Astrocyte (in vitro differentiated cells and primary cell): ENCODE measurements at regions not wholly inside any gene's neighbourhood (a gene's known extent, or its start where the extent isn't known, plus 50 kb on each side); places are given as distances from the start of the nearest gene placed in this dataset.

Source experiments
- DNase-seq: peaks from one replicate; pipeline ENCODE4 v3.0.0-alpha.2; 2010; ENCODE audit warnings: low read depth
- FAIRE-seq: peaks from 2 replicates; lab custom pipeline; 2011; peaks lifted over from hg19 to GRCh38; lab: Jason Lieb, UNC
- H2AFZ ChIP-seq: 2 replicates; pipeline ENCODE4 v1.6.0; 2012; ENCODE audit warnings: low read depth, low read length, inconsistent platforms
- H3K27ac ChIP-seq: 2 replicates; pipeline ENCODE4 v1.5.1; 2011; ENCODE audit warnings: low read depth, low read length, inconsistent platforms
- H3K27me3 ChIP-seq: 2 replicates; pipeline ENCODE4 v1.6.0; 2011; ENCODE audit warnings: low read length, inconsistent platforms; ENCODE audit not compliant: insufficient read depth
- H3K36me3 ChIP-seq: 2 replicates; pipeline ENCODE4 v1.5.1; 2011; ENCODE audit warnings: low read length, inconsistent platforms; ENCODE audit not compliant: insufficient read depth
- H3K4me1 ChIP-seq: 2 replicates; pipeline ENCODE4 v1.5.1; 2011; ENCODE audit warnings: low read length, inconsistent platforms; ENCODE audit not compliant: insufficient read depth
- H3K4me2 ChIP-seq: 2 replicates; pipeline ENCODE4 v1.6.0; 2012; ENCODE audit warnings: low read length, inconsistent platforms
- H3K4me3 ChIP-seq: 2 replicates; pipeline ENCODE4 v1.5.1; 2011; ENCODE audit warnings: low read depth, mild to moderate bottlenecking, low read length, inconsistent platforms; ENCODE audit not compliant: insufficient read depth
- H3K79me2 ChIP-seq: 2 replicates; pipeline ENCODE4 v1.6.0; 2012; ENCODE audit warnings: mild to moderate bottlenecking, low read length, inconsistent platforms; ENCODE audit not compliant: insufficient read depth
- H3K9ac ChIP-seq: 2 replicates; pipeline ENCODE4 v1.6.0; 2012; ENCODE audit warnings: mild to moderate bottlenecking, low read length, inconsistent platforms
- H3K9me3 ChIP-seq: 2 replicates; pipeline ENCODE4 v1.5.1; 2012; ENCODE audit warnings: low read depth, mild to moderate bottlenecking, low read length, inconsistent platforms; ENCODE audit not compliant: insufficient read depth
- H4K20me1 ChIP-seq: 2 replicates; pipeline ENCODE4 v1.6.0; 2012; ENCODE audit warnings: low read length, inconsistent platforms; ENCODE audit not compliant: insufficient read depth
- H3K27ac Mint-ChIP-seq: one replicate; pipeline ENCODE4 v1.8.0; 2021; ENCODE audit warnings: mild to moderate bottlenecking, mixed read lengths; ENCODE audit not compliant: unreplicated experiment
- H3K27me3 Mint-ChIP-seq: one replicate; pipeline ENCODE4 v1.8.0; 2021; ENCODE audit warnings: low read depth, mixed read lengths; ENCODE audit not compliant: unreplicated experiment
- H3K36me3 Mint-ChIP-seq: one replicate; pipeline ENCODE4 v1.8.0; 2021; ENCODE audit warnings: low read depth, mixed read lengths; ENCODE audit not compliant: unreplicated experiment
- H3K4me1 Mint-ChIP-seq: one replicate; pipeline ENCODE4 v1.8.0; 2021; ENCODE audit warnings: low read depth, mixed read lengths; ENCODE audit not compliant: unreplicated experiment
- H3K4me3 Mint-ChIP-seq: one replicate; pipeline ENCODE4 v1.8.0; 2021; ENCODE audit warnings: mild to moderate bottlenecking, moderate library complexity, mixed read lengths; ENCODE audit not compliant: unreplicated experiment
- H3K9me3 Mint-ChIP-seq: one replicate; pipeline ENCODE4 v1.8.0; 2021; ENCODE audit warnings: mild to moderate bottlenecking, mixed read lengths; ENCODE audit not compliant: unreplicated experiment
- CTCF ChIP-seq: IDR thresholded peaks from 2 replicates; pipeline ENCODE4 v1.5.1; 2011; ENCODE audit warnings: low read depth, mild to moderate bottlenecking, inconsistent platforms, low read length, moderate library complexity; ENCODE audit not compliant: insufficient read depth
- EZH2 ChIP-seq: IDR thresholded peaks from 2 replicates; pipeline ENCODE4 v1.6.1; 2012; ENCODE audit warnings: mild to moderate bottlenecking, low read length, inconsistent platforms; ENCODE audit not compliant: insufficient read depth

GRCh38 chr2:59378127-59378526, 1137.0 kb upstream of the FANCL start:
- Histone ChIP-seq H3K79me2 (no peaks in the 10 kb centered on the region), H2AFZ (no peak overlapping the region), H3K27ac (no peak overlapping the region), H3K9me3 (peaks cover 9% of the 10 kb centered on the region), H3K27me3 (no peaks in the 10 kb centered on the region), H3K4me3 (no peak overlapping the region), H4K20me1 (no peaks in the 10 kb centered on the region), H3K36me3 (no peaks in the 10 kb centered on the region), H3K9ac (no peak overlapping the region), H3K4me1 (no peaks in the 10 kb centered on the region), H3K4me2 (no peak overlapping the region)
- Mint-ChIP-seq H3K36me3 (no peaks in the 10 kb centered on the region), H3K9me3 (peaks cover 12% of the 10 kb centered on the region), H3K4me1 (no peaks in the 10 kb centered on the region), H3K27ac (no peak overlapping the region), H3K27me3 (no peaks in the 10 kb centered on the region), H3K4me3 (no peak overlapping the region)
- TF ChIP-seq EZH2: no peak
- no peak for TF ChIP-seq CTCF
- DNase-seq: no peak
- FAIRE-seq: no peak

GRCh38 chr2:59366288-59366687, 1125.2 kb upstream of the FANCL start:
- Histone ChIP-seq H3K4me1 (no peaks in the 10 kb centered on the region), H3K9ac (no peak overlapping the region), H3K9me3 (no peaks in the 10 kb centered on the region), H2AFZ (no peak overlapping the region), H3K27ac (no peak overlapping the region), H3K4me2 (no peak overlapping the region), H3K4me3 (no peak overlapping the region), H3K79me2 (no peaks in the 10 kb centered on the region), H3K27me3 (no peaks in the 10 kb centered on the region), H4K20me1 (no peaks in the 10 kb centered on the region), H3K36me3 (no peaks in the 10 kb centered on the region)
- DNase-seq (no peak), FAIRE-seq (no peak)
- Mint-ChIP-seq H3K9me3 (no peaks in the 10 kb centered on the region), H3K27me3 (no peaks in the 10 kb centered on the region), H3K36me3 (no peaks in the 10 kb centered on the region), H3K4me3 (no peak overlapping the region), H3K4me1 (no peaks in the 10 kb centered on the region), H3K27ac (no peak overlapping the region)
- TF ChIP-seq EZH2 (no peak), CTCF (no peak)

- Mint-ChIP-seq H3K27ac (no peak overlapping the region), H3K36me3 (no peaks in the 10 kb centered on the region), H3K27me3 (no peaks in the 10 kb centered on the region), H3K9me3 (peaks cover 2% of the 10 kb centered on the region), H3K4me1 (no peaks in the 10 kb centered on the region), H3K4me3 (no peak overlapping the region)
- H2AFZ ChIP-seq: no peak overlapping the region
- no peak for DNase-seq
- H3K79me2 ChIP-seq: no peaks in the 10 kb centered on the region
- H4K20me1 ChIP-seq: no peaks in the 10 kb centered on the region
- no peaks in the 10 kb centered on the region for H3K9me3 ChIP-seq
- no peaks in the 10 kb centered on the region for H3K27me3 ChIP-seq
- H3K4me1 ChIP-seq: no peaks in the 10 kb centered on the region
- FAIRE-seq: no peak
- no peak overlapping the region for H3K4me3 ChIP-seq
- no peak overlapping the region for H3K27ac ChIP-seq
- H3K9ac ChIP-seq: no peak overlapping the region
- no peaks in the 10 kb centered on the region for H3K36me3 ChIP-seq
- no peak overlapping the region for H3K4me2 ChIP-seq
- no peak for TF ChIP-seq CTCF
- no peak for TF ChIP-seq EZH2
Measured at GRCh38 chr2:59354498-59354897, 1113.4 kb upstream of the FANCL start.
